ENCODE measurements at regions not wholly inside any gene's neighbourhood (a gene's known extent, or its start where the extent isn't known, plus 50 kb on each side); places are given as distances from the start of the nearest gene placed in this dataset.

DNA sequence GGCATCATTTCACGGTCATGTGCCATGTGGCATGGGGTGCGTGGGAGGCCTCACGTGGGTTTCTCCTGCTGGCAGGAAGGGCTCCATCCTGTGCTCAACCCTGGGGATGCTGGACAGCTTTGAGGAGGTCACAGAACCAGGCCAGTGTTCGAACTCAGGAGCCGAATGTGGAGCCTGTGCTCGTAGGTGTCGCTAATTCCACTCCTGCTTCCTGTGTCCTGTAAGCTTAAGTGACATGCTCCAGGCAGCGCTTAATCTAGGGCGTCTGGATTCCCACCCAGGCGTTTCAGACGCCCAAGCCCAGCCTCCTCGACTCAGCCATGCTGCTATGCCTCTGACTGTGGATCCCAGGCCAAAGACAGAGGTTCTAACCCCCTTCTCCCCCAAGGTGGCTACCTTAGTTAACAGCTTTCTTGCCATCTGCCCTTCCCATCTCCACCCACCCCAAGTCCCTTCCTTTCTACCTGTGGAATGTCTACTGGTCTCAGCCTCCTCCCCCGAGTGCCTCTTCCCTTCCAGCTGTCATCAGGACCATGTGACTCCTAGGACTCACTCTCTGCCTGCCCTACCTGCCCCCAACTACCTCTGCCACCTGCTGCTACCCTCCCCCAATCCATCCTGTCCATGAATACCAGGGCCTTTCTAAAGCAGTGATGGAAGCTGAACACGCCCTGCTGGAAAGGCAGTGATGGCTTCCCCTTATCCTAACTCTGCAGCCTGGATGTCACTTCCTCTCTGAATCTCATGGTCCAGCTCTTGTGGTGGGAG is 255.1 kb downstream of the CDH26 start:
- TF ChIP-seq, protein P1, sequence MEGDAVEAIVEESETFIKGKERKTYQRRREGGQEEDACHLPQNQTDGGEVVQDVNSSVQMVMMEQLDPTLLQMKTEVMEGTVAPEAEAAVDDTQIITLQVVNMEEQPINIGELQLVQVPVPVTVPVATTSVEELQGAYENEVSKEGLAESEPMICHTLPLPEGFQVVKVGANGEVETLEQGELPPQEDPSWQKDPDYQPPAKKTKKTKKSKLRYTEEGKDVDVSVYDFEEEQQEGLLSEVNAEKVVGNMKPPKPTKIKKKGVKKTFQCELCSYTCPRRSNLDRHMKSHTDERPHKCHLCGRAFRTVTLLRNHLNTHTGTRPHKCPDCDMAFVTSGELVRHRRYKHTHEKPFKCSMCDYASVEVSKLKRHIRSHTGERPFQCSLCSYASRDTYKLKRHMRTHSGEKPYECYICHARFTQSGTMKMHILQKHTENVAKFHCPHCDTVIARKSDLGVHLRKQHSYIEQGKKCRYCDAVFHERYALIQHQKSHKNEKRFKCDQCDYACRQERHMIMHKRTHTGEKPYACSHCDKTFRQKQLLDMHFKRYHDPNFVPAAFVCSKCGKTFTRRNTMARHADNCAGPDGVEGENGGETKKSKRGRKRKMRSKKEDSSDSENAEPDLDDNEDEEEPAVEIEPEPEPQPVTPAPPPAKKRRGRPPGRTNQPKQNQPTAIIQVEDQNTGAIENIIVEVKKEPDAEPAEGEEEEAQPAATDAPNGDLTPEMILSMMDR (IDR thresholded peaks at IDR 0.05; ENCODE audit: insufficient read depth, low read depth, low read length) = no peak
- Histone ChIP-seq H3K4me3 (ENCODE audit: low read depth, low read length) (no peak overlapping the region), H3K36me3 (ENCODE audit: control insufficient read depth, insufficient read depth, low read length) (no peaks in the 10 kb centered on the region), H3K27me3 (ENCODE audit: control insufficient read depth, insufficient read depth, low read length) (peaks cover 8% of the 10 kb centered on the region)
- CTCF ChIA-PET = interaction anchor here (1.1 to 7.9 kb wide), 5 partner anchors 10 to 1015 kb away, joined by 3 to 65 read pairs (median 16); no protein-coding TSS in a partner anchor
- no peak for DNase-seq (ENCODE audit: low read depth)
- POLR2A ChIA-PET = no interaction called here

DNA sequence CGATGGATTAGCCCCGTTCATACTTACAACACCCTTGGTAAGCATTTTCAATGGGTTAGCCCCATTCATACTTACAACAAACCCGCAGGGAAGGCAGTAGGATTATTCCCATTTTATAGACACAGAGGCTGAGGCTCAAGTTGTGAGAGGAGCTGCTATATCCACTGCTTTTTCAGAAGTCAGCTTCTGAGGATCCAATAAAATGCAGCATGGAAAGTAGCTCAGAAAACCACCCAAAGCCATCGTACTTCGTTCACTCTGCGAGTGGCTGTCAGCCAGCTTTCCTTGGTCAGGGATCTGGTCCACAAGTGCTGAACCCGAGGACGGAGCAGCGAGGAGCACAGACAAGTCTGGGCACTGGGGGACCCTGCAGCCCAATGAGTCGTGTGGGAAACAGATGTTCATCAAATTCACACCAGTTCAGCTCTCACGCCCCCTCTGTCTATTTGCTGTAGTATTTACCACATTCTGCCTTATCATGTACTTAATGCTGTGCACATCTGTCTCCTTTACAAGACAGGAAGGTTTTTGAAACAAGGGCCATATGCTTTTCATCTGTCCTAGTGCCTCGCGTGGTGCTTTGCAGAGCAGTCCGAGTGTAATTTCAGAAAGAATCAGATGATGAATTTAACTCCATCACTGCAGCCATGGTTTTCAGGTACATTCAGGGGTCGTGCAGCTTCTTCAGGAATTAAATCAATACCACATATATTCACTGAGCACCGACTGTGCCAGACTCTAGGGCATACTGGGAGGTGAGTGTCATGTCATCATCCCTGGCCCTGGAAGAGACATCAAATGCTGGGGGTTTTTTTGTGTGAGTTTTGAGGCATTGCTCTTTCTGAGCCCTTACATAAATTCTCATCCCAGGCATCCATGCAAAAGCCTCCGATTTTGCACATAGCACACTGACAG is 256.9 kb downstream of the CDH26 start:
- no peak overlapping the region for H3K4me3 ChIP-seq (ENCODE audit: low read depth, low read length)
- peaks cover 8% of the 10 kb centered on the region for H3K27me3 ChIP-seq (ENCODE audit: control insufficient read depth, insufficient read depth, low read length)
- ChIA-PET CTCF (interaction anchor here (1.0 to 2.3 kb wide), 4 partner anchors 9 to 1013 kb away, joined by 3 to 9 read pairs (median 6); no protein-coding TSS in a partner anchor), POLR2A (no interaction called here)
- TF ChIP-seq, protein P1 (IDR thresholded peaks at IDR 0.05; ENCODE audit: insufficient read depth, low read depth, low read length) = no peak
- no peak for DNase-seq (ENCODE audit: low read depth)
- H3K36me3 ChIP-seq (ENCODE audit: control insufficient read depth, insufficient read depth, low read length) = no peaks in the 10 kb centered on the region

DNA sequence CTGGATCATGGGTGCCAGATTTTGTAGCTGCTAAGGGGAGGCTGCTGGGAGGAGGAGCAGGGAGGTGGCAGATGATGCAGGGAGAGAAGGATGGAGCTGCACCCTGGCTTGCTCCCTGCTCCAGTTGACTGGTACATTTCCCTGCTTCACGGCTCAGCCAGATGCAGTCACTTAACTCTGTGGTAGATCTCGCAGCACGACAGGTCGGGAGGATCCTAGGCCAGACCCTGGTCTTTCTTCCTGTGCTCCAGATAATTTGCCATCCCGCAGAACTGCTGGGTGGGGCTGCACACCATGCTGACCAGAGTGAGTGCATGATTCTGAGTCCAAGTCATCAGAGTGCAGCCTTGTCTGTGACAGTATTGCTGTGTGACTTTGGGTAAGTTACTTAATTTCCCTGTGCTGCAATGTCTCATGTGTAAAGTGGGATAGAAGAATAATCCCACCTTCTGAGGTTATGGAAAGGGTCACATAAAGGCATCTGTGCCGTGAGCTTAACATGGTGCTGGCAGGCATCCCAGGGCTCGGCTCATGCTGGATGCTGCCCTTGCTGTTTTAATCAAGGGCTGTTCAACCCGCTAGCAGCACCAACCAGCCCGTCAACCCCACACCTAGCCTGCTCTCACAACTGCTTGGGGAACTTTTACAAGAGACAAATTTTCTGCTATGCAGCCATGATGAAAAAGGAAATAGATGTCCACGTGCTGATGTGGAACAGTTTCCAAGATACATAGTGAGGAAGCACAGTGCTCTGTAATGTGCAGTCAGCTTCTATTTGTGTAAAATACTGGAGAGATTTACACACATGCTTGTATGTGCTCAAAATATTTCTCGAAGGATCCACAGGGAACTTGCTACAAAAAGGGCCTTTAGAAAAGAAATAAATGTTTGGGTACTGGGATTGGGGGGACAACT is 257.9 kb downstream of the CDH26 start:
- POLR2A ChIA-PET = no interaction called here
- Histone ChIP-seq H3K4me3 (ENCODE audit: low read depth, low read length) (no peak overlapping the region), H3K36me3 (ENCODE audit: control insufficient read depth, insufficient read depth, low read length) (no peaks in the 10 kb centered on the region), H3K27me3 (ENCODE audit: control insufficient read depth, insufficient read depth, low read length) (peaks cover 8% of the 10 kb centered on the region)
- CTCF ChIA-PET = interaction anchor here (1.0 to 2.3 kb wide), 3 partner anchors 9 to 47 kb away, joined by 5 to 9 read pairs (median 8); no protein-coding TSS in a partner anchor
- DNase-seq (ENCODE audit: low read depth) = no peak
- TF ChIP-seq, protein P1 (IDR thresholded peaks at IDR 0.05; ENCODE audit: insufficient read depth, low read depth, low read length) = no peak

DNA sequence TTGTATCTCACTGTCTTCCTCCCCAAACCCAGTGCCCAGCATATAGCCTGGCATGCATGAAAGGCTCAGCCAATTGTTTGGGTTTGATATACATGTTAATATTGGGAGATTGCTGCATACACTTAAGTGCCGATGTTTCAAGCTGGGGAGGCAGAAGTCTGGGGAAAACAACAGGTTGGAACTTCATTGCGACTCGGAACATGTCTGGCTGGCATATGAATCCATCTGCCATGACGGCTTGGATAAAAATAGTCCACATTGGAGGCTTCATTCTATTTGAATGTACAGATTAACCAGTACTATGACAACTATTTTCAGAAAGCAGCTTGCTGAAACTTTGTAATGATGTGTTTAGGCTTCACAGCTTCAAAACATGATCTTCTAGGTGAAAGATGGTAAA is 261.0 kb downstream of the CDH26 start:
- TF ChIP-seq, protein P1 (IDR thresholded peaks at IDR 0.05; ENCODE audit: insufficient read depth, low read depth, low read length) = no peak
- no peaks in the 10 kb centered on the region for H3K36me3 ChIP-seq (ENCODE audit: control insufficient read depth, insufficient read depth, low read length)
- no peak for DNase-seq (ENCODE audit: low read depth)
- peaks cover 8% of the 10 kb centered on the region for H3K27me3 ChIP-seq (ENCODE audit: control insufficient read depth, insufficient read depth, low read length)
- H3K4me3 ChIP-seq (ENCODE audit: low read depth, low read length) = no peak overlapping the region
- POLR2A ChIA-PET = no interaction called here
- CTCF ChIA-PET = interaction anchor here (0.6 to 1.7 kb wide), 5 partner anchors 8 to 251 kb away, joined by 3 to 5 read pairs (median 4); no protein-coding TSS in a partner anchor
